Mucosa of descending colon (tissue), 3 donors: ENCODE measurements at regions not wholly inside any gene's neighbourhood (a gene's known extent, or its start where the extent isn't known, plus 50 kb on each side); places are given as distances from the start of the nearest gene placed in this dataset.

Experiments
- ATAC-seq: fragments of 200-7000 bp; cut with Tn5 transposase; one replicate; pipeline ENCODE4 v1.9.1; 2020; ENCODE audit warnings: mild to moderate bottlenecking, moderate library complexity
- DNase-seq, 3 donors: peaks; one replicate each; pipeline ENCODE4 v3.0.0-alpha.2; 2020
- H3K36me3 ChIP-seq: fragments of 200-600 bp; one replicate; pipeline ENCODE4 v1.8.0; 2021; ENCODE audit warnings: low read depth, mild to moderate bottlenecking
- H3K4me1 ChIP-seq: fragments of 200-600 bp; one replicate; pipeline ENCODE4 v1.8.0; 2021; ENCODE audit warnings: low read depth, mild to moderate bottlenecking
- H3K4me3 ChIP-seq: fragments of 200-600 bp; one replicate; pipeline ENCODE4 v1.8.0; 2021; ENCODE audit warnings: mild to moderate bottlenecking
- H3K9me3 ChIP-seq: fragments of 200-600 bp; one replicate; pipeline ENCODE4 v1.8.0; 2021; ENCODE audit warnings: mild to moderate bottlenecking
- CTCF ChIP-seq: fragments of 200-600 bp; IDR thresholded peaks from one replicate; pipeline ENCODE4 v1.8.0; 2022; ENCODE audit warnings: antibody characterized with exemption, mild to moderate bottlenecking
- intact Hi-C, 2 donors: fragments of 100-400 bp; cut with DNase I in 1 of 2; cut with micrococcal nuclease in 1 of 2; formaldehyde crosslinking; loops; one replicate each; pipeline versions ENCODE4 v1.11.0 to v1.11.1; 2022; cut with DNase I, micrococcal nuclease
- donor health status: DM: no; HTN: no; CAD: no; lungs with moderate emphysema.
- donor health status: DM: no; HTN: no; CAD: no.
- donor health status: DM: no; HTN: yes; CAD: no.

- H3K4me3 ChIP-seq = no peak overlapping the region
- no peak for TF ChIP-seq CTCF
- no peak for DNase-seq
- intact Hi-C loops = no loop called here
- no peak for ATAC-seq
- H3K36me3 ChIP-seq = no peaks in the 10 kb centered on the region
- H3K9me3 ChIP-seq = no peaks in the 10 kb centered on the region
- H3K4me1 ChIP-seq = no peaks in the 10 kb centered on the region
Measured at GRCh38 chr12:125225641-125226040, 160.4 kb downstream of the AACS start.

- no peaks in the 10 kb centered on the region for H3K36me3 ChIP-seq
- ATAC-seq (no peak), DNase-seq (no peak)
- H3K4me1 ChIP-seq = no peaks in the 10 kb centered on the region
- no peaks in the 10 kb centered on the region for H3K9me3 ChIP-seq
- H3K4me3 ChIP-seq = no peak overlapping the region
- TF ChIP-seq CTCF = no peak
- intact Hi-C loops = no loop called here
Measured at GRCh38 chr12:125228519-125229260, 163.5 kb downstream of the AACS start.

- Histone ChIP-seq H3K4me3 (no peak overlapping the region), H3K9me3 (no peaks in the 10 kb centered on the region), H3K4me1 (no peaks in the 10 kb centered on the region), H3K36me3 (no peaks in the 10 kb centered on the region)
- no peak for DNase-seq
- no peak for TF ChIP-seq CTCF
- ATAC-seq = no peak
- intact Hi-C loops = no loop called here
Measured at GRCh38 chr12:125229878-125230530, 164.8 kb downstream of the AACS start.

GRCh38 chr12:125233319-125233718 is 168.1 kb downstream of the AACS start:
- no peak for TF ChIP-seq CTCF
- no peak for ATAC-seq
- no peaks in the 10 kb centered on the region for H3K36me3 ChIP-seq

GRCh38 chr12:125239563-125239962 is 174.3 kb downstream of the AACS start:
- no peak for TF ChIP-seq CTCF
- ATAC-seq = no peak
- Histone ChIP-seq H3K9me3 (no peaks in the 10 kb centered on the region), H3K36me3 (no peaks in the 10 kb centered on the region), H3K4me3 (no peak overlapping the region), H3K4me1 (no peaks in the 10 kb centered on the region)
- intact Hi-C loops = no loop called here
- DNase-seq = no peak

More at GRCh38 chr12:125233319-125233718, 168.1 kb downstream of the AACS start:
- no peaks in the 10 kb centered on the region for H3K4me1 ChIP-seq
- DNase-seq = no peak
- H3K9me3 ChIP-seq = no peaks in the 10 kb centered on the region
- intact Hi-C loops = no loop called here
- no peak overlapping the region for H3K4me3 ChIP-seq
